Fibroblast of villous mesenchyme (primary cell): ENCODE measurements at regions not wholly inside any gene's neighbourhood (a gene's known extent, or its start where the extent isn't known, plus 50 kb on each side); places are given as distances from the start of the nearest gene placed in this dataset.

ENCODE experiments used
- DNase-seq: peaks from one replicate; pipeline ENCODE4 v3.0.0-alpha.2; 2010; ENCODE audit warnings: low read depth
- H3K4me3 ChIP-seq: 2 replicates; pipeline ENCODE4 v1.5.1; 2011; ENCODE audit warnings: low read depth, mild to moderate bottlenecking, low read length
- CTCF ChIP-seq: IDR thresholded peaks from 2 replicates; pipeline ENCODE4 v1.5.1; 2012; ENCODE audit warnings: low read depth, mild to moderate bottlenecking, low read length; ENCODE audit not compliant: insufficient read depth

- DNase-seq = no peak
- TF ChIP-seq CTCF = no peak
- H3K4me3 ChIP-seq = no peak overlapping the region
These were observed 238.4 kb upstream of the TBC1D5 start for GRCh38 chr3:17980863-17981262.

DNA sequence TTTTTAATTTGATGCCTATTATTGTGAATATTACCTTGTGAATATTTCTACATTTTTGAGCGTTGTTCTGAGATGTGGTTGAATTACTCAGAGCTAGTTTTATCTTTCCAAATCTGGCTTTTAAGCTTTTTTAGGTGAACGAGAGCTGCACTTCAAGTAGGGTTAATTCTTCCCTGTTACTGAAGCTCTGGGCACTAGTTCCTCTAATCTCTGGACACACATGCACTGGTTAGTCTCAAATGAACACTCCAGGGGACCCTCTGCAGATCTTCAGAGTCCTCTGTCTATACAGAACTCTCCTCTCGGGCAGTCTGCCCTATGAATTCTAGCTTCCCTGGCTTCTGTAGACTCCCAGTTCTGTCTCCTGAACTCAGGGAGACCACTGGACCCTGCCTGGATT lies 237.5 kb upstream of the TBC1D5 start:
- no peak for TF ChIP-seq CTCF
- DNase-seq = no peak
- H3K4me3 ChIP-seq = no peak overlapping the region

DNA sequence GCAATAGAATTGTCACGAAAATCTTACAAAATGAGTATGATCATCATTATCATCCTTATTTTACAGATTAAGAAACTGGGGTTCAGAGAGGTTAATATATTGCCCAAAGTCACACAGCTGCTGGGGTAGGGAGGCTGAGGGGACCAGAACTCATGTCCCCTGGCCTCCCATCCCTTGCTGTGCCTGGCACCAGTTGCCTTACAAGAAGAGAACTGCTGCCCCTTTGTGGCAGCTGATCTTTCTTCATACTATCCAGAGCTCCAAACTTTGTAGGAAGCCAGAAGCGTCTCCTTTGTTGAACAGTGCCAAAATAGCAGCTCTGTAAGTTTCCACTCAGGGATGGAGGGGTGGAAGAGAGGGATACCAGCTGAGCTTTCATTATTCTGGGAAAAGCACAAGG lies 236.8 kb upstream of the TBC1D5 start:
- no peak for DNase-seq
- H3K4me3 ChIP-seq = no peak overlapping the region
- TF ChIP-seq CTCF = peak; percentile 7

DNA sequence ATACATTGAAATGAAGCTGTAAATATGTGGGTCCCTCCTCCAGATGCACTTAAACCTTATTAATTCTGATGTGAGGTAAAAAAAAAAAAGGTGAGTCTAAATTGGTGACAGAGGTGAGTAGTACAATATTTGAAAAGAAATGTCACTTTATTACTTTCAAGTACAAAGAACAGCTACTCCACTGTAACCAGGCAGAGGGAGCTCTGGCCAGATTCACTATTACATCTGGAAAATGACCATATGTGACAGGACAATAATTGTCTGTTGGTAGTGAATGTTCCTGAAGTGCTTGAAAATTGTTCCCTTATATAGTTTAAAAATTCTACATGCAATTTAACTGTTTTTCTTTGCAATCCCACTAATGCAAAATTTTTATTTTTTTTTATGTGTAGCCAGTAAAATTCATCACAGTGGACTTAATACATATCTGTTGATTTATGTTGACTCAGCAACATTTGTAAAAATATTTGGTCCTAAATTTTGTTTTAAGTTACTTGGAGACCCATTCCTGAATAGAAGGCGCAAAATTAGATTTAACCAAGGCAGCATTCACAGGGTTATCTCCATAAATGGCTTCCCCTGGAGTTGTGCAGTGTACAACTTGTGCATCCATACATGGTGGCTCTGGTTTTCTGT lies 231.9 kb upstream of the TBC1D5 start:
- no peak for TF ChIP-seq CTCF
- DNase-seq = no peak
- H3K4me3 ChIP-seq = no peak overlapping the region

- no peak overlapping the region for H3K4me3 ChIP-seq
- peak; percentile 6 for DNase-seq
- no peak for TF ChIP-seq CTCF
These were observed 230.8 kb upstream of the TBC1D5 start for GRCh38 chr3:17972959-17973906.

GRCh38 chr3:17972476-17972875 lies 230.0 kb upstream of the TBC1D5 start:
- no peak for DNase-seq
- TF ChIP-seq CTCF = no peak
- H3K4me3 ChIP-seq = no peak overlapping the region
